ENCODE measurements at regions not wholly inside any gene's neighbourhood (a gene's known extent, or its start where the extent isn't known, plus 50 kb on each side); places are given as distances from the start of the nearest gene placed in this dataset.

GRCh38 chr10:2950546-2950945 is 116.8 kb upstream of the PFKP start:
- no peak for DNase-seq (ENCODE audit: low spot score)

GRCh38 chr10:2949948-2950354 is 117.4 kb upstream of the PFKP start:
- no peak for DNase-seq (ENCODE audit: low spot score)

GRCh38 chr10:2949221-2949947 is 118.0 kb upstream of the PFKP start:
- DNase-seq (ENCODE audit: low spot score): no peak

- no peak for DNase-seq (ENCODE audit: low spot score)
Observed at GRCh38 chr10:2948127-2948854, 119.1 kb upstream of the PFKP start.

- no peak for DNase-seq (ENCODE audit: low spot score)
Observed at GRCh38 chr10:2944788-2945187, 122.6 kb upstream of the PFKP start.

- no peak for DNase-seq (ENCODE audit: low spot score)
Observed at GRCh38 chr10:2943932-2944614, 123.3 kb upstream of the PFKP start.

- DNase-seq (ENCODE audit: low spot score): no peak
Observed at GRCh38 chr10:2942938-2943337, 124.4 kb upstream of the PFKP start.

GRCh38 chr10:2938869-2939268 is 128.5 kb upstream of the PFKP start:
- no peak for DNase-seq (ENCODE audit: low spot score)

GRCh38 chr10:2936816-2937215 is 130.5 kb upstream of the PFKP start:
- DNase-seq (ENCODE audit: low spot score): no peak

GRCh38 chr10:2935647-2936386 is 131.5 kb upstream of the PFKP start:
- no peak for DNase-seq (ENCODE audit: low spot score)

- DNase-seq (ENCODE audit: low spot score): no peak
Observed at GRCh38 chr10:2933924-2934323, 133.4 kb upstream of the PFKP start.

GRCh38 chr10:2933519-2933918 is 133.8 kb upstream of the PFKP start:
- DNase-seq (ENCODE audit: low spot score): no peak

GRCh38 chr10:2933071-2933470 is 134.3 kb upstream of the PFKP start:
- no peak for DNase-seq (ENCODE audit: low spot score)

- no peak for DNase-seq (ENCODE audit: low spot score)
Observed at GRCh38 chr10:2929480-2930258, 137.7 kb upstream of the PFKP start.

- peak; percentile 54 for DNase-seq (ENCODE audit: low spot score)
Observed at GRCh38 chr10:2927958-2928840, 139.1 kb upstream of the PFKP start.

GRCh38 chr10:2926918-2927660 is 140.3 kb upstream of the PFKP start:
- DNase-seq (ENCODE audit: low spot score): no peak

GRCh38 chr10:2925631-2926030 is 141.7 kb upstream of the PFKP start:
- DNase-seq (ENCODE audit: low spot score): no peak

- DNase-seq (ENCODE audit: low spot score): no peak
Observed at GRCh38 chr10:2924431-2924830, 142.9 kb upstream of the PFKP start.

- no peak for DNase-seq (ENCODE audit: low spot score)
Observed at GRCh38 chr10:2921956-2922680, 145.2 kb upstream of the PFKP start.
